ENCODE measurements at regions not wholly inside any gene's neighbourhood (a gene's known extent, or its start where the extent isn't known, plus 50 kb on each side); places are given as distances from the start of the nearest gene placed in this dataset.

DNA sequence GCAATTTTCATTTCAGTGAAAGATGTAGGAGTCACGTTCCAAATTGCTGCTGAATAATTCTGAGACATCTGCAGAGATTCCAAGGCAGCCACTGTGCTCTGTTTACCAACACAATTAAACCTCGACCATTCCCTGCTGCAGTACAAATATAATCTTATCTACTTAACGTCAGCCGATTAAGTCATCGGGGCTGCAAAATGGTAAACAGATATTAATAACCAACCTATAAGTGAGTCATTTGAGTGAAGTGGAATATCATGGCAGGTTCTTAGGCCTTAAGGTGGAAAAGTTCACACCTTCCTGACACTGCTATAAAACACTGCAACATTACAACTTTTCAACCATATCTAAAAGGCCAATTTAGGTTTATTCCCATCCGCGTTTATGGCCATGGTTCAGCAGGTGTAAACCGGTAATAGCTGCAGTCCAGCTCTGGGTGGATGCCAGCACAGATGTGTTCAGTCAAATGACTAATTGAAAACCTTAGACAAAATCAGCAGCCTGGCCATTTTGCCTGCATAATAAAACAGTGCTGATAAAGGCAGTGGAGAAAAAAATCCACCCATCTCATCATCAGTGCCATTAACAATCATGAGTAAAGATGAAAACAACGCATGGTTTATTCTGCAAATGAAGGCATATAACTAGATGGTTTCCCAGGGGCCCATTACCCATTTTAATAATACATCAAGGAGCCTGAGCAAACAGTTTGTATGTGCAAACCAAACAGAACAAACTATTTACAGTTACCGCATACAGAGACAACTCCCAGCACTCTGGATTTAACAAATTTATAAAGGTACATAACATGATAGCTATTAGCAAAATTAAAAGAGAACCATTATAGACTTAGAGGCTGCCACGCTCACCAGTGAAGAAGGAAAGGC is 202.9 kb upstream of the IRX3 start:
- TF ChIP-seq, protein P1, sequence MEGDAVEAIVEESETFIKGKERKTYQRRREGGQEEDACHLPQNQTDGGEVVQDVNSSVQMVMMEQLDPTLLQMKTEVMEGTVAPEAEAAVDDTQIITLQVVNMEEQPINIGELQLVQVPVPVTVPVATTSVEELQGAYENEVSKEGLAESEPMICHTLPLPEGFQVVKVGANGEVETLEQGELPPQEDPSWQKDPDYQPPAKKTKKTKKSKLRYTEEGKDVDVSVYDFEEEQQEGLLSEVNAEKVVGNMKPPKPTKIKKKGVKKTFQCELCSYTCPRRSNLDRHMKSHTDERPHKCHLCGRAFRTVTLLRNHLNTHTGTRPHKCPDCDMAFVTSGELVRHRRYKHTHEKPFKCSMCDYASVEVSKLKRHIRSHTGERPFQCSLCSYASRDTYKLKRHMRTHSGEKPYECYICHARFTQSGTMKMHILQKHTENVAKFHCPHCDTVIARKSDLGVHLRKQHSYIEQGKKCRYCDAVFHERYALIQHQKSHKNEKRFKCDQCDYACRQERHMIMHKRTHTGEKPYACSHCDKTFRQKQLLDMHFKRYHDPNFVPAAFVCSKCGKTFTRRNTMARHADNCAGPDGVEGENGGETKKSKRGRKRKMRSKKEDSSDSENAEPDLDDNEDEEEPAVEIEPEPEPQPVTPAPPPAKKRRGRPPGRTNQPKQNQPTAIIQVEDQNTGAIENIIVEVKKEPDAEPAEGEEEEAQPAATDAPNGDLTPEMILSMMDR (IDR thresholded peaks at IDR 0.05; ENCODE audit: poor library complexity, severe bottlenecking): no peak
- TF ChIP-seq EP300 (conservative IDR thresholded peaks at IDR 0.05; ENCODE audit: poor library complexity, severe bottlenecking): no peak
- TF ChIP-seq, protein P2, sequence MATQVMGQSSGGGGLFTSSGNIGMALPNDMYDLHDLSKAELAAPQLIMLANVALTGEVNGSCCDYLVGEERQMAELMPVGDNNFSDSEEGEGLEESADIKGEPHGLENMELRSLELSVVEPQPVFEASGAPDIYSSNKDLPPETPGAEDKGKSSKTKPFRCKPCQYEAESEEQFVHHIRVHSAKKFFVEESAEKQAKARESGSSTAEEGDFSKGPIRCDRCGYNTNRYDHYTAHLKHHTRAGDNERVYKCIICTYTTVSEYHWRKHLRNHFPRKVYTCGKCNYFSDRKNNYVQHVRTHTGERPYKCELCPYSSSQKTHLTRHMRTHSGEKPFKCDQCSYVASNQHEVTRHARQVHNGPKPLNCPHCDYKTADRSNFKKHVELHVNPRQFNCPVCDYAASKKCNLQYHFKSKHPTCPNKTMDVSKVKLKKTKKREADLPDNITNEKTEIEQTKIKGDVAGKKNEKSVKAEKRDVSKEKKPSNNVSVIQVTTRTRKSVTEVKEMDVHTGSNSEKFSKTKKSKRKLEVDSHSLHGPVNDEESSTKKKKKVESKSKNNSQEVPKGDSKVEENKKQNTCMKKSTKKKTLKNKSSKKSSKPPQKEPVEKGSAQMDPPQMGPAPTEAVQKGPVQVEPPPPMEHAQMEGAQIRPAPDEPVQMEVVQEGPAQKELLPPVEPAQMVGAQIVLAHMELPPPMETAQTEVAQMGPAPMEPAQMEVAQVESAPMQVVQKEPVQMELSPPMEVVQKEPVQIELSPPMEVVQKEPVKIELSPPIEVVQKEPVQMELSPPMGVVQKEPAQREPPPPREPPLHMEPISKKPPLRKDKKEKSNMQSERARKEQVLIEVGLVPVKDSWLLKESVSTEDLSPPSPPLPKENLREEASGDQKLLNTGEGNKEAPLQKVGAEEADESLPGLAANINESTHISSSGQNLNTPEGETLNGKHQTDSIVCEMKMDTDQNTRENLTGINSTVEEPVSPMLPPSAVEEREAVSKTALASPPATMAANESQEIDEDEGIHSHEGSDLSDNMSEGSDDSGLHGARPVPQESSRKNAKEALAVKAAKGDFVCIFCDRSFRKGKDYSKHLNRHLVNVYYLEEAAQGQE (IDR thresholded peaks at IDR 0.05; ENCODE audit: borderline replicate concordance): no peak
